HG02884 (cell line): ENCODE measurements at regions not wholly inside any gene's neighbourhood (a gene's known extent, or its start where the extent isn't known, plus 50 kb on each side); places are given as distances from the start of the nearest gene placed in this dataset.

ENCODE experiments used
- ATAC-seq: cut with Tn5 transposase; IDR thresholded peaks from one replicate; pipeline ENCODE4 v1.9.1; 2021; ENCODE audit warnings: mild to moderate bottlenecking, moderate library complexity; ENCODE audit not compliant: unreplicated experiment

GRCh38 chr16:74035816-74036215 is 260.8 kb upstream of the PSMD7 start:
- ATAC-seq, result no peak

- ATAC-seq, result no peak
Observed at GRCh38 chr16:74034862-74035261, 261.8 kb upstream of the PSMD7 start.

- ATAC-seq, result no peak
Observed at GRCh38 chr16:74034200-74034599, 262.4 kb upstream of the PSMD7 start.

GRCh38 chr16:74033441-74033995 is 263.1 kb upstream of the PSMD7 start:
- ATAC-seq, result no peak

GRCh38 chr16:74031551-74031950 is 265.1 kb upstream of the PSMD7 start:
- ATAC-seq, result no peak

- ATAC-seq, result no peak
Observed at GRCh38 chr16:74030000-74030706, 266.5 kb upstream of the PSMD7 start.

- ATAC-seq, result no peak
Observed at GRCh38 chr16:74029115-74029792, 267.4 kb upstream of the PSMD7 start.

GRCh38 chr16:74026373-74027281 is 270.0 kb upstream of the PSMD7 start:
- ATAC-seq, result no peak

- no peak for ATAC-seq
Observed at GRCh38 chr16:74024953-74025352, 271.7 kb upstream of the PSMD7 start.

- ATAC-seq, result no peak
Observed at GRCh38 chr16:74020095-74020670, 276.4 kb upstream of the PSMD7 start.

- no peak for ATAC-seq
Observed at GRCh38 chr16:74019612-74020011, 277.0 kb upstream of the PSMD7 start.

GRCh38 chr16:74015953-74016352 is 280.7 kb upstream of the PSMD7 start:
- no peak for ATAC-seq

GRCh38 chr16:73998707-73999106 is 297.9 kb upstream of the PSMD7 start:
- ATAC-seq, result no peak

- no peak for ATAC-seq
Observed at GRCh38 chr16:73997971-73998370, 298.6 kb upstream of the PSMD7 start.

GRCh38 chr16:73997340-73997711 is 299.3 kb upstream of the PSMD7 start:
- ATAC-seq, result no peak

GRCh38 chr16:73996624-73997339 is 299.8 kb upstream of the PSMD7 start:
- ATAC-seq, result no peak

GRCh38 chr16:73993878-73994277 is 302.7 kb upstream of the PSMD7 start:
- no peak for ATAC-seq

- ATAC-seq, result no peak
Observed at GRCh38 chr16:73978407-73978784, 318.2 kb upstream of the PSMD7 start.

GRCh38 chr16:73976644-73977043 is 320.0 kb upstream of the PSMD7 start:
- ATAC-seq, result no peak

- ATAC-seq, result no peak
Observed at GRCh38 chr16:73973174-73973573, 323.4 kb upstream of the PSMD7 start.
